Fibroblast of peridontal ligament (primary cell): ENCODE measurements at regions not wholly inside any gene's neighbourhood (a gene's known extent, or its start where the extent isn't known, plus 50 kb on each side); places are given as distances from the start of the nearest gene placed in this dataset.
A peak's percentile ranks its signal among the peaks of the same experiment; 100 is the strongest.

ENCODE experiments used
- DNase-seq: peaks from one replicate; pipeline ENCODE4 v3.0.0-alpha.2; 2010; ENCODE audit errors: extremely low read depth

DNA sequence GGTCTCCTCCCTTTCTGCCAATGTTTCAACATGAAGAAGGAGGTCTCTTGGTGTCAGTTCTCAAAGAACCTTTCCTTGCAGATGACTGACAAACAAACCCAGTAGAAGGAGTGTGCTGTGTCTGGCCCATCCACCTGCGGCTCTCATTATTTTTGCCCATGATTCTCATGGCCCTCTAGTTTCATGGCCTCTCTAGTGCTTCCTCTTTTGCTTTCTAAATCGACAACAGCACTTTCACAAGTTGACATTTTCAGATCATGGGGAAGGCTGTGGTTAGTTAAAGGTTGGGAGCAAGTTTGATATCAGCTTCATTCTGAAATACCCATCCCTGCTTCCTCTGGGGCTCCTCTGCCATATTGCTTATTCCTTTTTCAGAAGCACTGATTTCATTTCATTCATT, 805.2 kb downstream of the SLC4A3 start:
- no peak for DNase-seq

DNA sequence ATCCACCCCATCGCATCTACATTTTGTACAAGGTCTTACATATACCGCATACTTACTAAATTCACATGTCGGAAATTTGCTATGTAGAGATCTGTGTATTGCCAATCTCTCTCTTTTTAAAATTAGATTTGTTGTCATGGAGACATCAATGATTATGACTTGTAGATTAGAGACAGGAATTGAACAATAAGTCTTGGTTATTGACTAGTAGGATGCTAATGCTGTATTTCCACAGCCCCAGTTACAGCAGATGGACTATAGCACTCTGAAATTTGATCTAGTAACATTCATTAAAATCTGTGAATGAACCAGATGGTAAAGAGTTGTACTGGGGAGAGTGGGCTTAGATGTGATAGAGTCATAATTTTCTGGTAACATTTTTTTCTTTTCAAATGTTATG, 805.7 kb downstream of the SLC4A3 start:
- DNase-seq, result no peak

DNA sequence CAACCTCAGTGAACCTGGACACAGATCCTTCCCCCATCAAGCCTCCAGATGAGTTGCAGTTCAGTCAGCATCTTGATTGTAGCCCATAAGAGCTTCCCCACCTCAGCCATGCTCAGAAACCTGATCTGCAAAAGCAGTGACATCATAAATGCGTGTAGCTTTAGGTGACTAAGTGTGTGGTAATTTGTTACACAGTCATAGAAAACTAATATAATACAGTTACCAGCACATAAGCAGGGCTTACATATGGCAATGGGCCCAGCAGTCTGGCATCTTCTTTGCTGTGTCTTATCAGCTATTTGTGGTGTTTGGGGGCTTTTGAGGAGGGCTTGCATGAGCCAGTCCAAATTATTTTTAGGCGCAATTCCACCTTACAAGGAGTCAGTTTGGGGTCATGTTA, 807.0 kb downstream of the SLC4A3 start:
- DNase-seq, result peak; percentile 24

DNA sequence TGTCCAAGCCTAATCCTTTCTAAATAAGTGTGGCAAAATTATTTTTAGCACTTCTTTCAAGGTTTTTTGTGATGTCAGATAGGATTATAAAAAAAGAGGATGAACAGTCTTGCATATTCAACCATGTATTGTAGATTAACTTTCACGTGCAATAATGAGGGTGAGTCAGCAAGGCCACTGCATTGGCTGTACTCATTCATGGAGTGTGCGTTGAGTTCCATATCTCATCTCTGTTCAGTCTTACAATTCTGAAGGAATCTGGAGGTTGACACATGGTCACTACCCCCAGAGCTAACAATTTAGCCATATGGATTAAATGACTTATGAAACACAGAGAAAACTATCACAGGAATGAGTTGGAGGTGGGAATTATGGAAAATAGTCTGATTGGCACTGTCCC, 810.5 kb downstream of the SLC4A3 start:
- DNase-seq, result no peak

DNA sequence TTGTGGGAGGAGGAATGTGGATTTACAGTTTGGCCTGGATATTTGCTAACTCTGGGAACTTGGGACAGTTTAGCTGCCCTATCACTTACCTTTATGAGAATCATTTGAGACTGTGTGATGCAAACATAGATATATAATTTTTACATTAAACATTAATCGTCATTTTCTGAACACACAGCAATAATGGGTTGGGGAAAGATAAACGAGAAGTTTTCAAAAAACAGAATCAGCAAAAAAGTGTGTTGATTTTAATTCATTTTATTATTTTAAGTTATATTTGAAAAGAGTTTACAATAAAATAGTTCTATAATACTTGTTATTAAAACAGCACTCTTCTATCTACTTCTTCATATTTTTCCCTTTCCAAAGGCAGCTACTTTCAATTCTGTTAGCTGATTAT, 813.3 kb downstream of the SLC4A3 start:
- DNase-seq, result no peak

DNA sequence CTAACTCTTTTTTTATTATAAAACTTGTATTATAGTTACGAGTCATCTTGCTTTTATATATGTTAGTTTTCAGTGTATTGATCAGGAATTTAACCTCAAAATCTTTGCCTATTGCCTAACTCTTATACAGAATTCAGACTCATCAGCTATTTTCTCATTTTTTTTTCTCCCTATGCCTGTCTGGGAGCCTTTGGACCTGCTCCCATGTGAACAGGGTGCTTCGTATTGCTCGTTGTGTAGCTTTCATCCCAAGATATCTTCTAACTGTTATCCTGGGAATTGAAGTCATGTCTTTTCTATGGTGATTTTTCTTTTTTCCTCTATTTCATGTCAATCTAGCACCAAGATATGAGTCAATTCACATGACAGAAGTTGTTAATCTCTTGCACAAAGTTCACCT, 814.0 kb downstream of the SLC4A3 start:
- no peak for DNase-seq

DNA sequence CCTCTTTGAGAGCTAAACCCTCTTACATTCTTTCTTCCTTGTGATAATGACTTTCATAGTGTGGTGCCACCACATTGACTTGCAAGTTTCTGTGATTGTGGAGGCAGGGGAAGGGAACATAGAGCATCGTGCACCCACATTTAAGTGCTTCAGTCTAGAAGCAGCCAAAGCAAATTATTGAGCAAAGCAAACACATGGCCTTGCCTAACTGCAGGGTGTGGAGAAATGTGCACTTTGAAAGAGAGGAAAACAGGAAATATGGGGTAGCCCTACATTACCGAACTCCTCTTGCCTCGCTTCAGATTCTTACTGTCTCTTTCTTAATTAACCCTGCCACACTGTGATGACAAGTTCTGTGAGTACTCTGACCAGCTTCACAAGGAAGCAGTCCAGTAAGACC, 814.6 kb downstream of the SLC4A3 start:
- no peak for DNase-seq

DNA sequence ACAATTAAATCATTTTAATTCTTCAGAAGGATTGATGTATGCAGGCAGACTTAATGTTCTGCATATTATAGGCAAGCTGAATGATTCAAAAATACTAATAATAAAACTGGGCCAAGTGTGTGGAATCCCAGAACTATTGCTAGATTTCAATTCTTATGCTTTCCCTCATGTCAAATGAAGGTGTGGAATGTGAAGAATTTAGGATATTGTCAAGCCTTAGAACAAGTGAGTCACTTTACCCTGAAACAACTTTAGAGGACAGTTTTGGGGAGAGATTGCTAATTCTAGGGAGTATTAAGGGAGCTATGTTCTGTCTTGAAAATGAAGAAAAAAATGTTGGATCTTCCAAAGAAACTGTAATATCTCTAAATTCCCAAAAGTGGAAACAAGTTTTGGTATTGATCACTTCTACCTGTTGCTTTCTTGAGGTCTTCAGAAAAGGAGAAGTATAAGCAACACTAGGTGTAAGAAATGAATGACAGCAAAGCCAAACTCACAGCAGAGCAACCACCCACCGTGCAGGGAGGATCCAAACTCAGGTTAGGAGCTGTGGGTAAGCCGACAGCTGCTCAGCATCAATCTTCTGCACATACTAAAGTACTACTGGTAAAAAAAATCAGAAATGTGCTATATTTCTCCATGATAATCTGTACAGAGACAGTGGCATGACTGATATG, 818.1 kb downstream of the SLC4A3 start:
- no peak for DNase-seq

DNA sequence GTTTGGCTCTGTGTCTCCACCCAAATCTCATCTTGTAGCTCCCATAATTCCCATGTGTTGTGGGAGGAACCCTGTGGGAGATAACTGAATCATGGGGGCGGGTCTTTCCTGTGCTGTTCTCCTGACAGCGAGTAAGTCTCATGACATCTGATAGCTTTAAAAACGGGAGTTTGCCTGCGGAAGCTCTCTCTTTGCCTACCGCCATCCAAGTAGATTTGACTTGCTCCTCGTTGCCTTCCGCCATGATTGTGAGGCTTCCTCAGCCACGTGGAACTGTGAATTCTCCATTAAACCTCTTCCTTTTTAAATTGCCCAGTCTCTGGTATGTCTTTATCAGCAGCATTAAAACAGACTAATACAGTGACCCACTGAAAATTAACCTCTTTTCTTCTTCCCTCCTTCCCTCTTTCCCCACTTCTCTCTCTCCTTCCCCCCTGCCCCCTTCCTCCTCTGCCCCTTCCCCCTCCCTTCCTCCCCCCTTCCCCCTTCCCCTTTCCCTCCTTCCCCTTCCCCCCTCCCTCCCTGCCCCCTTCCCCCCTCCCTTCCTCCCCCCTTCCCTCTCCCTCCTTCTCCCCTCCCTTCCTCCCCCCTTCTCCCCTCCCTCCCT, 818.8 kb downstream of the SLC4A3 start:
- no peak for DNase-seq

DNA sequence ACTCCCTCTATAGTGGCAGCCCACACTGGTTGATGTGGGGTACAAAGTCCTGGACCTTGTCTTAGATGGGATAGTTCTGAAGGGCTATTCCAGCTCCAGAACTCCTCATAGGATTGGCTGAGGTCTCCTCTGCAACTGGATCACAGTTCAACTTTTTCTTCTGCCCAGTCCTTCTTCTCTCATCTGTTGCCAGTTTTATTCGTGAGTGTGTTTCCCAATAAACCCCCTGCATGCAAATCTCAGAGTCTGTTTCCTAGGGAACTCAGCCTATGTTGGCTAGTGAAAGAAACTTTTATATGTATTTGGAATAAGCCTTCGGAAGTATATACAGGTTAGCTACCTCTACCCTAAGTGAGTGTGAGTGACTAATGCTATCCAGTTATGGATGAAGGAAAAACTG, 823.4 kb downstream of the SLC4A3 start:
- no peak for DNase-seq

DNA sequence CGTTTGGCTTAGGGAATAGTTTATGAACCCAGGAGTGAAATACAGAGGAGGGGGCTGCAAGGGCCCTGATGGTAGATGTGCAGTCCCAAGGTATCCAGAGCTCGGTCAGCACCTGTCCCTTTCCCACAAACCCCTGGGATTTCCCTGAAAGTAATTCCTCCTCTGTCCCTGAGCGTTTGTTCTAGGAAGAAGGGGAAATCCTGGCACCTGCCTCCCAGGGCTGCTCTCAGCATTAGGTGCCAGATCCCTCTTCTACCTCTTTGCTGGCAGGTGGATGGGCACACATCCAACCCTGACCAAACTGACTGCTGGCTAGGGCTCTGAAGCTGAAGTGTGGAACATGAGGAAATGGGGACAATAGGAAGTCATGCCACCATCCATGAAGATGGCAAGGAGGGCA, 824.0 kb downstream of the SLC4A3 start:
- no peak for DNase-seq

DNA sequence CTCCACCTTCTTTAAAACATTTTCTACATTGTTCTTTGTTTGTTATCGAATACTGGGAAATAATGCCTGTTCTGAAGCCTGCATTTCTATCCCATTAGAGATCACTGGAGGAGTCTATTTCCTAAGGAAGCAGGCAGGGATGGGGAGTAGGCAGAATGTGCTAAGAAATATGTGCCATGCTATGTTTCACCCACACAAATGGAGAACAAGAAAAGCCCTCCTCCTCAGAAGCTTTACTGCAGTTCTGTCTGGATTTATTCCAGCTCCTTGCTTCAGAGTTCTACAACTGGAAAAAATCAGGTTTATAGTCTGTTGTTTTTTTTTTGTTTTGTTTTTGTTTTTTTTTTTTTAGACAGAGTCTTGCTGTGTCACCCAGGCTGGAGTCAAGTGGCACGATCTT, 825.1 kb downstream of the SLC4A3 start:
- no peak for DNase-seq

DNA sequence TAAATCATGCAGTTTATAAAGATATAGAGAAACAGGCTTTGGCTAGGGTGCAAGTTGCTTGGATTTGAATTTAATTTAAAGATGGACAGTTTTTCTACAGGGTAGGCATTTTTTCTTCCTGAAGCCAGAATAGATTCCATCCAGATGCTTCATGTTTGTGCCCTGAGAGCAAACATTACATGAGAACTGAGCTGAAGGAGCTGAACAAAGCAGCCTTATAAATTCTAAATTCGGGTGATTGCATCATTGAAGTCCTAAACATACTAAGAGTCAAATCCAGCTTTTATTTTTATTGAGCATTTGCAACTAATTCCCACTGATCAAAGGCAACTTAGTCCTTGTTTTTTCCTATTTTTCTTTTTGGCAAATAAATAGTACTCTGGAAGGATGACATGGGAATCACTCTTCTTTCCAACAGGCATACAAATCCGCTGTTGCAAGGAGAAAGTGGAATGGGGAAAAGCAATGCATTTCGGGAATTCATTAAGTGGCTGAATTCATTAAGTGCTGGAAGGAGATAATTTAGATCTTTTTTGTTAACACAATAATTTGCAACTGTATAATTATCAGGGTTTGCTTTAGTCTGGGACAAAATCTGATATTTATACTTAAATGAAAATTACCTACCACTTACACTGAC, 828.0 kb downstream of the SLC4A3 start:
- peak; percentile 60 for DNase-seq

DNA sequence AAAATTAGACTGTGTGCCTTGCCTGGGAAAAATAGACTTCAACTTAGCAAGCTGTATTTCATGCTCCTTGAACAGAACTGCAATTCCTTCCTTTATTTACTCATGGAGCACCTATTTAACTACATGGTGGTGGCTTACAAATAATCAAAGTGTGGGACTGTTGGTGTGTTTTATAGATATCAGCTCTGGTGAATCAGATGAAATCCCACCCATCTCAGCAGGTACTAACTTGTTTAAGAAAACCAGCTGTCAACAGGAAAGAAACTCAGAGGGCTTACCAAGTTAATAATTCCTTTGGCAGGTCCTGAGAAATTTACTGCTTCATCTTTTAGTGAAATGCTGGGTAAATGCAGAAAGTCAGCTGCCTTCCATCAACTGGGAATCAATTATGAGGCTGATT, 830.6 kb downstream of the SLC4A3 start:
- no peak for DNase-seq

DNA sequence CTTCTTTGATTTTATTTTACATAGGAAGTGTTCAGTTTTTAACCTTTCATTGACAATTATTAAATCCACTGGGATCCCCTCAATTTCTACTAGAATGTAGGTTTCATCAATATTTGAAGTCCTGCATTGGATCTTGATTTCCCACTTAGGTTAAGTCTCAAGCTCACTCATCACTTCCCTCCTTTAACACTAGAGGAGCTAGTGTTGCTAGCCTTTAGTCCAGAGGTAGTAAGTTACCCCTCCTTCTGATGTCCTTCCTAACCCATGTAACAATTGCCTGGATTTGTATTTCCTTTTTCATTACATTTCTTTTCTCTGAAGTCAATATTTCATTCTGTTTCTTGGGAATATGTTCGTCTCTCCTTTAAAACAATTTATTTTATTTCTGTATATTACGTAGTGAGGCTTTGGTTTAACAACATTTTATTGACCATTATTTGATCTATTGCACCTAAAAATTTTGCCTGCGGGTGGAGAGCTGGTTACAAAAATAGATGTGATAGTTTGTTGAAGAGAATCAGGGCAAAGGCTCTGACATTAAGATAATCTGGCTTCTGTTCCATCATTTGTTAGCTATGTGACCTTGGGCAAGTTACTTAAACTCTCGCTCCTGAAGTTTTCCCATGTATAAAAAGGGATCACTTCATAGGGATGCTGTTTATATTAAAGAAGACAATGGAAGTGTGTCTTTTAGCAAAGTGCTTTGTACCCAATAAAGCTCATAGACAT, 833.0 kb downstream of the SLC4A3 start:
- no peak for DNase-seq

DNA sequence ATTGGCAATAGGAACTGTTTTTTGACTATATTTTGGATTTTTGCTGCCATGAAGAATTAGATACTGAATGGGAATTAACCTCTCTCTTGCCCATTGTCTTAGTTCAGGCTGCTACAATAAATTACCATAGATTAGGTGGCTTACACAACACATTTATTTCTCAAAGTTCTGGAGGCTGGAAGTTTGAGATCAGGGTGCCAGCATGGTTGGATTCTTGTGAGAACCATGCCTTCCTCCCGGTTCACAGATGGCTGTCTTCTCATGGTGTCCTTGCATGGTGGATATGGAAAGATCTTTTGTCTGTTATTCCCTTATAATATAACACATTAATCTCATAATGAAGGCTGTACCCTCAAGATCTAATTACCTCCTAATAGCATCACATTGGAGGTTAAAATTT, 836.4 kb downstream of the SLC4A3 start:
- DNase-seq, result no peak

DNA sequence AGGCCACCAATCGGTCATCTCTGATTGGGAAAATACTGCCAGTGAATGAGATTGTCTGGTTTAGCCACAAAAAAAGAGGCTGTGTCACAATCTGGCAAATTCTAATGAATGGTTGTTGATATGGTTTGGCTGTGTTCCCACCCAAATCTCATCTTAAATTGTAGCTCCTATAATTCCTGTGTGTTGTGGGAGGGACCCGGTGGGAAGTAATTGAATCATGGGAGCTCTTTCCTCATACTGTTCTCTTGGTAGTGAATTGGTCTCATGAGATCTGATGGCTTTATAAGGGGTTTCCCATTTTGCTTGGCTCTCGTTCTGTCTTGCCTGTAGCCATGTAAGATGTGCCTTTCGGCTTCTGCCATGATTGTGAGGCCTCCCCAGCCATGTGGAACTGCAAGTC, 838.3 kb downstream of the SLC4A3 start:
- DNase-seq, result peak; percentile 15

DNA sequence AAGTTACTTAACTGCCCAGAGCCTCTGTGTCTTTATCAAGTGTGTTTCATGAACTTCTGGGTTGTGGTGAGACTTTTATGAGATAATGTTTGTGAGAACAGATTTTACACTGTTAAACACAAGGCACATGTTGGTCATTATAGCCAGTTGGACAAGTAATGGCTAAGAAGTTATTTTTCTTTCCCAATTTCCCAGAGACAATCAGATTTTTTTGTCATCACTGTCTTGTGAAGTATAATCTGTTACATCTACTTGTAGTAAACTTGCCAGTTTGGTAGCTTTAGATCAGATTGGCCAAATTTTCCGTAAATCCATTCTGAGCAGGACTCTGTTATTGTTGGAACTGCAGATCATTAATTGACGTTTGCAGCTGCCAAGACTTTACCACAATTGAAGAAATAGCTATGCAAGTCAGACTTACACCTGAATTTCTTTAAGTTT, 838.8 kb downstream of the SLC4A3 start:
- peak; percentile 64 for DNase-seq

DNA sequence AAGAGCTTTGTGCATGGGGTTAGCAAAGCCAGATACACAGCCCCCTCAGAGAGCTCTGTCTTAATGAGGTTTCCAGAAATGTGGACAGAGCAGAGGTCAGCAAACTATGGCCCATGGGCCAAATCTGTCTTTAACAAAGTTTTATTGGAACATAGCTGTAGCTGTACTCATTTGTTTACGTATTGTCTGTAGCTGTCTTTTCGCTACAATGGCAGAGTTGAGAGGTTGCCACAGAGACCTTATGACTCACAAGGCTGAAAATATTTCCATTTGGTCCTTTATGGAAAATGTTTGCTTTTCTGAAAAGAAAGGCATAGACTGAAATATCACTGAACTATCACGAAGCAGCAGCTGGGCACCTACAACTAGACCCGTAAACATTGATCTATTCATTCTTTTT, 841.8 kb downstream of the SLC4A3 start:
- peak; percentile 78 for DNase-seq

DNA sequence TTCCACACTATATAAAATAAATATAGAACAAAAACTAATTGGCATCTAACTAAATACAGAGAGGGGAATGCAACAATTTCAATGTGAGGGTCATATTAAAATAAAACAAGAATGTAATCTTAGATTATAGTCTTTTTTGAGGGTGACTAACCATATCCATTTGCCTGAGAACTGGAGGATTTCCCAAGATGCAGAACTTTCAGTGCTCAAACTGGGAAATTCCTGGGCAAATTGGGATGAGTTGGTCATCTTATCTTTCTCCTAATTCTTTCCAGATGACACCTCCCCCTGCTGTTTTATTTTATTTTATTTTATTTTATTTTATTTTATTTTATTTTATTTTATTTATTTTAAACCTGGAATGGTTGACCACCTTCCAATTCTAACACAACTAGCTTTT, 846.2 kb downstream of the SLC4A3 start:
- peak; percentile 60 for DNase-seq

DNA sequence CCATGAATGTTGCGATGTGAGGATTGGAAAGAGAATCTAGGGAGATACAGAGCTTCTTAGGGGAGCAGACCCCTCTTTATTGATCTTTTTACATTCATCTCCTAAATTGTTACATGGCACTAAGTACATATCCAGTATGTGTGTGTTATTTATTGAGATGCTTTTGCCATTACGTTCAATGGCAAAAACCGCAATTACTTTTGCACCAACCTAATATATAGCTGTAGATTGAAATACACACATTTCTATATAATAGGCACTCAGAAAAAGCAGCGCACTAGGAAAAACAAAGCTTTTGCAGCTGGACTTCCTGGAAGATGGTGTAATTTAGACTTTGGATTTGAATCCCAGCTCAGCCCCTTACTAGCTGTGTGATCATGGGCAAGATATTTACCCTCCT, 849.4 kb downstream of the SLC4A3 start:
- DNase-seq, result no peak

DNA sequence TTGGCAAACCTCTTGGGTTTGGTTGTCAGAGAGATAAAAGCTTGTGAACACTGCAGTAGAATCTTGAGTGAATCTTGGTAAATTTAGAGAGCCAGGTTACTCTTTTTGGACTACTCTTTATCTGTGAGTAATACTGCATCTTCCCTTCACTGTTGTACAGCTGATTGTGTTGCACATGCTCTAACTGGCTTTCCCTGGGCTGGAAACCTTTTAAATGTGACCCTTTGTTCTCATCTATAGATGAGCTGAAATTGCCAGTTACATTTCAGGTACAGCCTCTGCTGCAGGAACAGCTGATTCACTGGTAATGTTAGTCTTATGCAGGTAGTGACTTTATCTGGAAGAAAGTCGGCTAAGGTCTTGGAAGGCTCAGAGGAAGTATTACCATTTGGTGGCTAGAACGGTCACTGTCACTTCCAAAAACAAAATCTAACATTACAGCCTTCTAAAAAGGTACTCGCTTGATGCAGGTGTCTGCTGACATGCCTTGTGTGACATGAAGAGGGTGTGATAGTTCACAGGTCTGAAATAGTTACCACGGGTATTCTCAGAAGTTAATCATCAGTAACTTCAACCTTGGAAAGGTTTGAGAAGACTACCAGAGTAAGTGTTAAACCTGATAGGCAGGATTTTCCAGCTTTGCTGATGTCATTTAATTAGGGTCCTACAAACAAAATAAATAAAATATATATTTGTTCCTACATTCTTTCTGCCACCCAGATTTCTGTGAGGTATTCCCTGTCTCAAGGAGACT, 851.1 kb downstream of the SLC4A3 start:
- DNase-seq, result no peak
